ENCODE measurements at regions not wholly inside any gene's neighbourhood (a gene's known extent, or its start where the extent isn't known, plus 50 kb on each side); places are given as distances from the start of the nearest gene placed in this dataset.

GRCh38 chr11:97641988-97642387 lies 1252.2 kb downstream of the JRKL start:
- ATAC-seq, result no peak
- Histone ChIP-seq H3K27me3 (replicated peaks in 1 of 2; ENCODE audit: control insufficient read depth in 2 of 2, insufficient read depth in 2 of 2, low read length in 1 of 2) (no peaks in the 10 kb centered on the region), H3K4me1 (ENCODE audit: control insufficient read depth, insufficient read depth, low read length) (no peaks in the 10 kb centered on the region), H3K27ac (ENCODE audit: control insufficient read depth, insufficient read depth) (no peak overlapping the region), H3K9me3 (replicated peaks; ENCODE audit: control insufficient read depth, insufficient read depth, low read length) (no peaks in the 10 kb centered on the region), H3K36me3 (ENCODE audit: control insufficient read depth in 2 of 2, insufficient read depth in 2 of 2, low read length in 1 of 2) (no peaks in the 10 kb centered on the region), H3K4me2 (ENCODE audit: control insufficient read depth, insufficient read depth) (no peak overlapping the region), H3K4me3 (no peak overlapping the region), H2AFZ (ENCODE audit: control insufficient read depth, low read depth, low read length) (no peak overlapping the region), H3K9ac (ENCODE audit: control insufficient read depth, insufficient read depth, low read length) (no peak overlapping the region), H3K79me2 (ENCODE audit: control insufficient read depth, insufficient read depth, low read length) (no peaks in the 10 kb centered on the region), H4K20me1 (ENCODE audit: control insufficient read depth, insufficient read depth) (no peaks in the 10 kb centered on the region)
- ChIA-PET POLR2A (no interaction called here), CTCF (no interaction called here), SMC1A (ENCODE audit: uncharacterized antibody, unreplicated experiment) (interaction anchor here (1.1 kb wide), 1 partner anchor 12 kb away, joined by 3 read pairs; no protein-coding TSS in a partner anchor), RAD21 (ENCODE audit: unreplicated experiment) (no interaction called here)
- TF ChIP-seq RFX5 (IDR thresholded peaks at IDR 0.05; ENCODE audit: low read depth, low read length) (no peak), CBFB (IDR thresholded peaks at IDR 0.05; ENCODE audit: low read depth) (no peak), RCOR1 (conservative IDR thresholded peaks at IDR 0.05; ENCODE audit: low read depth, low read length) (no peak), CEBPB (IDR thresholded peaks at IDR 0.05; ENCODE audit: borderline replicate concordance in 1 of 2, low read depth in 2 of 2, low read length in 2 of 2) (no peak), SUPT20H (IDR thresholded peaks at IDR 0.05; ENCODE audit: borderline replicate concordance, control insufficient read depth, low read depth, low read length) (no peak), POLR2AphosphoS2 (IDR thresholded peaks at IDR 0.05; ENCODE audit: low read depth, low read length) (no peak), IRF5 (IDR thresholded peaks at IDR 0.05; ENCODE audit: borderline replicate concordance) (no peak)
- DNase-seq (ENCODE audit: low read depth, low spot score), result no peak
- BruUV-seq (replicated peaks), result no TSS peak
- FAIRE-seq, result no peak
- in situ Hi-C loops (cut with MboI), result no loop called here
- intact Hi-C loops (cut with micrococcal nuclease; ENCODE audit: unreplicated experiment), result no loop called here

GRCh38 chr11:97645736-97646135 lies 1255.9 kb downstream of the JRKL start:
- DNase-seq (ENCODE audit: low read depth, low spot score) (no peak), FAIRE-seq (no peak), ATAC-seq (no peak)
- Histone ChIP-seq H3K4me3 (no peak overlapping the region), H3K4me2 (ENCODE audit: control insufficient read depth, insufficient read depth) (no peak overlapping the region), H3K27ac (ENCODE audit: control insufficient read depth, insufficient read depth) (no peak overlapping the region), H2AFZ (ENCODE audit: control insufficient read depth, low read depth, low read length) (no peak overlapping the region), H3K4me1 (ENCODE audit: control insufficient read depth, insufficient read depth, low read length) (no peaks in the 10 kb centered on the region), H3K27me3 (replicated peaks in 1 of 2; ENCODE audit: control insufficient read depth in 2 of 2, insufficient read depth in 2 of 2, low read length in 1 of 2) (no peaks in the 10 kb centered on the region), H4K20me1 (ENCODE audit: control insufficient read depth, insufficient read depth) (no peaks in the 10 kb centered on the region), H3K9ac (ENCODE audit: control insufficient read depth, insufficient read depth, low read length) (no peak overlapping the region), H3K36me3 (ENCODE audit: control insufficient read depth in 2 of 2, insufficient read depth in 2 of 2, low read length in 1 of 2) (no peaks in the 10 kb centered on the region), H3K79me2 (ENCODE audit: control insufficient read depth, insufficient read depth, low read length) (no peaks in the 10 kb centered on the region), H3K9me3 (replicated peaks; ENCODE audit: control insufficient read depth, insufficient read depth, low read length) (no peaks in the 10 kb centered on the region)
- RAD21 ChIA-PET (ENCODE audit: unreplicated experiment), result no interaction called here
- BruUV-seq (replicated peaks), result no TSS peak
- POLR2A ChIA-PET, result no interaction called here
- 30% methylated on average over 3 of the region's 3 CpGs for WGBS (ENCODE audit: insufficient coverage, insufficient replicate concordance, low lambda C conversion rate, missing lambda C conversion rate)
- intact Hi-C loops (cut with micrococcal nuclease; ENCODE audit: unreplicated experiment) (no loop called here), in situ Hi-C loops (cut with MboI) (no loop called here)
- SMC1A ChIA-PET (ENCODE audit: uncharacterized antibody, unreplicated experiment), result interaction anchor here (0.6 kb wide), 1 partner anchor 48 kb away, joined by 3 read pairs; no protein-coding TSS in a partner anchor
- CTCF ChIA-PET, result no interaction called here
- TF ChIP-seq PAX5 (IDR thresholded peaks at IDR 0.05; ENCODE audit: borderline replicate concordance, low read depth, low read length) (no peak), NFXL1 (IDR thresholded peaks at IDR 0.05; ENCODE audit: borderline replicate concordance) (no peak), CBX3 (IDR thresholded peaks at IDR 0.05; ENCODE audit: borderline replicate concordance, low read depth) (no peak), ZBTB4 (CRISPR knock-in tag; IDR thresholded peaks at IDR 0.05) (no peak), STAT1 (conservative IDR thresholded peaks at IDR 0.05) (no peak), HCFC1 (IDR thresholded peaks at IDR 0.05; ENCODE audit: low read length) (no peak), BRCA1 (IDR thresholded peaks at IDR 0.05; ENCODE audit: low read depth, low read length) (no peak), RUNX3 (IDR thresholded peaks at IDR 0.05; ENCODE audit: low read length) (no peak), RFX5 (IDR thresholded peaks at IDR 0.05; ENCODE audit: low read depth, low read length) (no peak)

Measured in GM12878 (cell line).